Neutrophil (primary cell): ENCODE measurements at regions not wholly inside any gene's neighbourhood (a gene's known extent, or its start where the extent isn't known, plus 50 kb on each side); places are given as distances from the start of the nearest gene placed in this dataset.

Experiments used
- H3K27ac ChIP-seq: fragments of 200-600 bp; sonication (generic); 2 replicates; pipeline ENCODE4 v1.5.1; 2016; ENCODE audit warnings: mild to moderate bottlenecking, moderate library complexity
- H3K27me3 ChIP-seq: fragments of 200-600 bp; sonication (generic); 2 replicates; pipeline ENCODE4 v1.6.0; 2016; ENCODE audit warnings: mild to moderate bottlenecking
- H3K36me3 ChIP-seq: fragments of 200-600 bp; sonication (generic); 2 replicates; pipeline ENCODE4 v1.5.1; 2017
- H3K4me1 ChIP-seq, 2 experiments: fragments of 200-600 bp in 1 of 2; sonication (generic) in 1 of 2; 1 replicate in 1 of 2; 2 replicates in 1 of 2; pipeline versions ENCODE4 v1.5.1 to v1.6.1; 2013 to 2016; ENCODE audit warnings: low read depth in 1 of 2, low read length in 1 of 2, mild to moderate bottlenecking in 1 of 2, moderate library complexity in 1 of 2; ENCODE audit not compliant: control insufficient read depth in 1 of 2, insufficient read depth in 1 of 2
- H3K4me3 ChIP-seq, 2 experiments: fragments of 200-600 bp in 1 of 2; sonication (generic) in 1 of 2; 1 replicate in 1 of 2; 2 replicates in 1 of 2; pipeline ENCODE4 v1.5.1; 2013 to 2016; ENCODE audit warnings: low read depth in 1 of 2, low read length in 1 of 2, mild to moderate bottlenecking in 1 of 2, moderate library complexity in 1 of 2
- H3K9me3 ChIP-seq: fragments of 200-600 bp; sonication (generic); 2 replicates; pipeline ENCODE4 v1.5.1; 2016
- TF ChIP-seq, protein P1 (sequence below): fragments of 200-600 bp; sonication (generic); IDR thresholded peaks from 2 replicates; pipeline ENCODE4 v1.5.1; 2016; ENCODE audit warnings: antibody characterized with exemption

DNA sequence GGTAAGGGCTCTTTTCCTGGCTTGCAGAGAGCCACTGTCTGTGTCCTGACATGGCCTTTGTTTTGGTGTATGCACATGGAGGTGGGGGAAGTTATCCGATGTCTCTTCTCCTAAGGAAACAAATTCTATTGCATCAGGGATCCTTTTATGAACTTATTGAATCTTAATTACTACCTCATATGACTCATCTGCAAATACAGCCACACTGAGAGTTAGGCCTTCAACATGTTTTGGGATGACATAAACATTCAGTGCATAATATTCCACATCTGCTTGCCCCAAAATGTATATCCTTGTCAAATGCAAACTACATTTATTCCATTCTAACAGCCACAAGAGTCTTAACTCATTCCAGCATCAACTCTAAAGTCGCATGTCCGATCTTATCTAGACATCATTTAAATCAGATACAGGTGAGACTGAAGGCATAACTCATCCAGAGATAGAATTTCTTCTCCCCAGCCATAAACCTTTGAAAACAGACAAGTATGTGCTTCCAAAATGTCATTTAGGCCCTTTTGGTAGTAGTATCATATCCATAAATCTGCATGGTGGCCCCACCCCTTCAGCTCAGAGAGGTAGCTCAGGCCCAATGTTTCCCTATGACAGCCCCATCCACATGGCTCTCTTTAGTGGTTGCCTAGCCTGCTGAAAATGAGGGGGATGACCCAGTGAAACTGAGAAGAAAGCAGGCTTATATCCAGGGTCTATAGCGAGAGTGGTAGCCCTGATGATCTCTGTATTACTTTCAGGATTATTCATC is 289.5 kb upstream of the ALCAM start:
- no peaks in the 10 kb centered on the region for H3K4me1 ChIP-seq
- no peaks in the 10 kb centered on the region for H3K27me3 ChIP-seq
- no peak overlapping the region for H3K4me3 ChIP-seq
- H3K9me3 ChIP-seq: no peaks in the 10 kb centered on the region
- H3K27ac ChIP-seq: no peak overlapping the region
- no peaks in the 10 kb centered on the region for H3K36me3 ChIP-seq
- TF ChIP-seq, protein P1, sequence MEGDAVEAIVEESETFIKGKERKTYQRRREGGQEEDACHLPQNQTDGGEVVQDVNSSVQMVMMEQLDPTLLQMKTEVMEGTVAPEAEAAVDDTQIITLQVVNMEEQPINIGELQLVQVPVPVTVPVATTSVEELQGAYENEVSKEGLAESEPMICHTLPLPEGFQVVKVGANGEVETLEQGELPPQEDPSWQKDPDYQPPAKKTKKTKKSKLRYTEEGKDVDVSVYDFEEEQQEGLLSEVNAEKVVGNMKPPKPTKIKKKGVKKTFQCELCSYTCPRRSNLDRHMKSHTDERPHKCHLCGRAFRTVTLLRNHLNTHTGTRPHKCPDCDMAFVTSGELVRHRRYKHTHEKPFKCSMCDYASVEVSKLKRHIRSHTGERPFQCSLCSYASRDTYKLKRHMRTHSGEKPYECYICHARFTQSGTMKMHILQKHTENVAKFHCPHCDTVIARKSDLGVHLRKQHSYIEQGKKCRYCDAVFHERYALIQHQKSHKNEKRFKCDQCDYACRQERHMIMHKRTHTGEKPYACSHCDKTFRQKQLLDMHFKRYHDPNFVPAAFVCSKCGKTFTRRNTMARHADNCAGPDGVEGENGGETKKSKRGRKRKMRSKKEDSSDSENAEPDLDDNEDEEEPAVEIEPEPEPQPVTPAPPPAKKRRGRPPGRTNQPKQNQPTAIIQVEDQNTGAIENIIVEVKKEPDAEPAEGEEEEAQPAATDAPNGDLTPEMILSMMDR: no peak

DNA sequence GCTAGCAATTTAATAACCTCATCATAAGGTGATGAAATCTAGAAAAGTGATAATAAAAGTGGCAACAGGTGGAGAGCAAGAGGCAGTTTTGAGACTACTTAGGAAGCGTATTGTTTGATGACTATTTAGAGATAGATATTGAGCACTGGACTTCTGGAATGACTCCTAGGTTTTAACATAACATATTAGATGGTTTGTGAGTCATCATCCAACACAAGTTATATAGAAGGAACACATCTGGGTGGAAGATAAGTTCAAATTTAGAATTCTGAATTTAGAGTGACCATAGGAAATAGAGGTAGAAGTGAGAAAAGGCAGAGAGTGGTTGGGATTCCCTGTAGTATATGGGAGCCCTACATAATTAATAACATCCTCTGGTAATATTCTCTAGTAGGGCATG is 282.8 kb upstream of the ALCAM start:
- no peaks in the 10 kb centered on the region for H3K36me3 ChIP-seq
- no peak overlapping the region for H3K27ac ChIP-seq
- no peak overlapping the region for H3K4me3 ChIP-seq
- no peaks in the 10 kb centered on the region for H3K27me3 ChIP-seq
- TF ChIP-seq, protein P1: no peak
- no peaks in the 10 kb centered on the region for H3K4me1 ChIP-seq
- no peaks in the 10 kb centered on the region for H3K9me3 ChIP-seq

DNA sequence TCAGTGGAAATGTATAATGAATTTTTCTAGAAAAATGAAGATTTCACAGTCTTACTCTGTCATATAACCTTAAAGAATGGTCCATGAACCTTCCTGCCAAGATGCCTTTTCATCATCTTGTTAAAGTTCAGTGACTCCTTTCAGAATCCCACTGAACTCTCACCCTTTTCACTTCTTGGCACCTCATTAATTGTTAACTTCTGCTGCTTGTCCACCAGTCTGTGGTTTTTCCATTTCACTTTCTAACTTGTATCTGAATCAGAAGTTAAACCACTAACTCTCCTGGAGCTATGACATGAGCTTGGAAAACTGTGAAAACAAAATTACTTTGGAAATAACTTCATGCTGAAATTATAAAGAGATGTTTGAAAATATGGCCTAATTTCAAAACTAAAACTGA is 281.2 kb upstream of the ALCAM start:
- H3K4me3 ChIP-seq: no peak overlapping the region
- TF ChIP-seq, protein P1: no peak
- H3K4me1 ChIP-seq: no peaks in the 10 kb centered on the region
- H3K36me3 ChIP-seq: no peaks in the 10 kb centered on the region
- no peak overlapping the region for H3K27ac ChIP-seq
- no peaks in the 10 kb centered on the region for H3K9me3 ChIP-seq
- no peaks in the 10 kb centered on the region for H3K27me3 ChIP-seq

DNA sequence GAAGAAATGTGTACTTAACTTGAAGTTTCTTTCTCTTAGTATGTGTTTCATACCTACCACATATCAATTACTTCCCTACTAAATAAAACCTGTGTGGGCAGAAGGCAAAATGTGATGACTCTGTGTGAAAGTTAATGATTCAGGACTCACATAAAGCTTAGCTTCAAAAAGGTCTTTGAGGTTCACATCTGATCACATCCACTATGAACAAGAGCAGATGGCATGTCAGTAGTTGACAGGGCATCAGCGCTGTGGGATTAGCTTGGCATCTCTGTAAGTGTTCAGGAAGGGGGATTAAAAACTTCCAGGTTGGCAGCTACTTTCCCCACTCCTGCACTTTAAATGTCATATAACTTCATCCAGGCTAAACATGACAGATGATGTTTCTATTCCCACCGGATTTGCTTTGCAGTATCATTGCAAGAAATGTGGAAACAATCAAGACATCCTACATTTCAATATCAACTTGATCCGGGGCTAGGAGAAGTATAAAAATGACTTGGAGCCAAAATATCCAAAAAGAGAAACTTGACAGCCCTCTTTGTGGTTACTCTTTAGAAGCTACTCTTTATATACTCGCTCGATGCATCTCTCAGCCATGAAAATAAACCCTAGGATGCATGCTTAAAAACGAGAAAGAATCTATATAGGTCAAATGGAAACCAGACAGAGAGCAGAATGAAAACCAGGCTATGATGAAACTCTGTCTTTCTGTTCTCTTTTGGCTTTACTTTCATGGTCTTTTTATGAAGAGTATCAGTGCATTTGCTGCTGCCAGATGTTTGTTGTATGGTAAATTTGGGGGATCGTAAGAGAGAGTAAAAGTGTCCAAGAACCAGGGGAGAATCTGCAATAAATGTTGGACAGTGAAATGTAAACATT is 273.1 kb upstream of the ALCAM start:
- Histone ChIP-seq H3K4me3 (no peak overlapping the region), H3K27ac (no peak overlapping the region), H3K36me3 (no peaks in the 10 kb centered on the region), H3K27me3 (no peaks in the 10 kb centered on the region), H3K4me1 (no peaks in the 10 kb centered on the region), H3K9me3 (no peaks in the 10 kb centered on the region)
- TF ChIP-seq, protein P1: no peak

DNA sequence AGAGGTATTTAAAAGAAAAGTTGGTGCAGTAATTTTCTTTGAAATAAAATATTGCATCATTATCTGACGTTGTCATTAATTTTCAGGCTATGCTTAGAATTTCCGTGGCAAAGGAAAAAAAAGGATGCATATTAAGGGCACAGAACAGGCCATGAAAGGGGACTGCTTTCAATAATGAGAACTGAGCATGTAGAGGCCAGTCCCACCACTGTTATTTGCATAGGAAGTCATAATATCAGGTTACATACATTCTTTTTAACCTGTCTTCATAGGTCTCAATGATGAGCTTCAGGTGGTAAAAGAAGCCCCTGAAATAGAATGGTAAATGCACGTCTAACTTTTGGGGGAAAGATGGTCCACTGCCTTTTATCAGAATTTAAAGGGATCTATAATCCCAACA is 272.1 kb upstream of the ALCAM start:
- TF ChIP-seq, protein P1: no peak
- no peak overlapping the region for H3K27ac ChIP-seq
- no peaks in the 10 kb centered on the region for H3K27me3 ChIP-seq
- H3K4me1 ChIP-seq: no peaks in the 10 kb centered on the region
- no peaks in the 10 kb centered on the region for H3K9me3 ChIP-seq
- H3K36me3 ChIP-seq: no peaks in the 10 kb centered on the region
- no peak overlapping the region for H3K4me3 ChIP-seq
